Mucosa of descending colon (tissue), 3 donors: ENCODE measurements at regions not wholly inside any gene's neighbourhood (a gene's known extent, or its start where the extent isn't known, plus 50 kb on each side); places are given as distances from the start of the nearest gene placed in this dataset.

Experiments
- ATAC-seq: fragments of 200-7000 bp; cut with Tn5 transposase; one replicate; pipeline ENCODE4 v1.9.1; 2020; ENCODE audit warnings: mild to moderate bottlenecking, moderate library complexity
- DNase-seq, 3 donors: peaks; one replicate each; pipeline ENCODE4 v3.0.0-alpha.2; 2020
- H3K36me3 ChIP-seq: fragments of 200-600 bp; one replicate; pipeline ENCODE4 v1.8.0; 2021; ENCODE audit warnings: low read depth, mild to moderate bottlenecking
- H3K4me1 ChIP-seq: fragments of 200-600 bp; one replicate; pipeline ENCODE4 v1.8.0; 2021; ENCODE audit warnings: low read depth, mild to moderate bottlenecking
- H3K4me3 ChIP-seq: fragments of 200-600 bp; one replicate; pipeline ENCODE4 v1.8.0; 2021; ENCODE audit warnings: mild to moderate bottlenecking
- H3K9me3 ChIP-seq: fragments of 200-600 bp; one replicate; pipeline ENCODE4 v1.8.0; 2021; ENCODE audit warnings: mild to moderate bottlenecking
- intact Hi-C, 2 donors: fragments of 100-400 bp; cut with DNase I in 1 of 2; cut with micrococcal nuclease in 1 of 2; formaldehyde crosslinking; loops; one replicate each; pipeline versions ENCODE4 v1.11.0 to v1.11.1; 2022; cut with DNase I, micrococcal nuclease
- TF ChIP-seq, protein P1 (sequence below): fragments of 200-600 bp; IDR thresholded peaks from one replicate; pipeline ENCODE4 v1.8.0; 2022; ENCODE audit warnings: antibody characterized with exemption, mild to moderate bottlenecking
- donor health status: DM: no; HTN: no; CAD: no; lungs with moderate emphysema.
- donor health status: DM: no; HTN: no; CAD: no.
- donor health status: DM: no; HTN: yes; CAD: no.

DNA sequence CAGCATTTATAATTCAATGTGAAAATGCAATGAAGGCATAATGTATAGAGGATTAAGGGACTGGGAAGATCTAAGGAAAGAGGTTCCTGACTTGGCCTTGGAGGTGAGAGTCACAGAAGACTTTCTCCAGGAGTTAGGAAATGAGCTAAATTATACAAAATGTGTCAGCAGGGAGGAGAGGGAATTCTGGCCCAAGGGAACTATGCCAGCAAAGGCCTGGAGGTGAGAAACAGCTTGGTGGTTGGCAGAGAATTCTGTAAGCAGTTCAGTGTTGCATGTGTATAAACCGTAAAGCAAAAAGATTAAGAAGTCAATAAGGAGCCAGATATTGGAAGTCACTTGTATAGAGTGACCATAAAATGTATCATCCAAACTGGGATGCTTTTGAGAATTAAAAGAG is 142.2 kb upstream of the SESN3 start:
- Histone ChIP-seq H3K4me3 (no peak overlapping the region), H3K9me3 (no peaks in the 10 kb centered on the region), H3K4me1 (no peaks in the 10 kb centered on the region), H3K36me3 (no peaks in the 10 kb centered on the region)
- no peak for ATAC-seq
- TF ChIP-seq, protein P1, sequence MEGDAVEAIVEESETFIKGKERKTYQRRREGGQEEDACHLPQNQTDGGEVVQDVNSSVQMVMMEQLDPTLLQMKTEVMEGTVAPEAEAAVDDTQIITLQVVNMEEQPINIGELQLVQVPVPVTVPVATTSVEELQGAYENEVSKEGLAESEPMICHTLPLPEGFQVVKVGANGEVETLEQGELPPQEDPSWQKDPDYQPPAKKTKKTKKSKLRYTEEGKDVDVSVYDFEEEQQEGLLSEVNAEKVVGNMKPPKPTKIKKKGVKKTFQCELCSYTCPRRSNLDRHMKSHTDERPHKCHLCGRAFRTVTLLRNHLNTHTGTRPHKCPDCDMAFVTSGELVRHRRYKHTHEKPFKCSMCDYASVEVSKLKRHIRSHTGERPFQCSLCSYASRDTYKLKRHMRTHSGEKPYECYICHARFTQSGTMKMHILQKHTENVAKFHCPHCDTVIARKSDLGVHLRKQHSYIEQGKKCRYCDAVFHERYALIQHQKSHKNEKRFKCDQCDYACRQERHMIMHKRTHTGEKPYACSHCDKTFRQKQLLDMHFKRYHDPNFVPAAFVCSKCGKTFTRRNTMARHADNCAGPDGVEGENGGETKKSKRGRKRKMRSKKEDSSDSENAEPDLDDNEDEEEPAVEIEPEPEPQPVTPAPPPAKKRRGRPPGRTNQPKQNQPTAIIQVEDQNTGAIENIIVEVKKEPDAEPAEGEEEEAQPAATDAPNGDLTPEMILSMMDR: no peak
- no peak for DNase-seq
- intact Hi-C loops: no loop called here

DNA sequence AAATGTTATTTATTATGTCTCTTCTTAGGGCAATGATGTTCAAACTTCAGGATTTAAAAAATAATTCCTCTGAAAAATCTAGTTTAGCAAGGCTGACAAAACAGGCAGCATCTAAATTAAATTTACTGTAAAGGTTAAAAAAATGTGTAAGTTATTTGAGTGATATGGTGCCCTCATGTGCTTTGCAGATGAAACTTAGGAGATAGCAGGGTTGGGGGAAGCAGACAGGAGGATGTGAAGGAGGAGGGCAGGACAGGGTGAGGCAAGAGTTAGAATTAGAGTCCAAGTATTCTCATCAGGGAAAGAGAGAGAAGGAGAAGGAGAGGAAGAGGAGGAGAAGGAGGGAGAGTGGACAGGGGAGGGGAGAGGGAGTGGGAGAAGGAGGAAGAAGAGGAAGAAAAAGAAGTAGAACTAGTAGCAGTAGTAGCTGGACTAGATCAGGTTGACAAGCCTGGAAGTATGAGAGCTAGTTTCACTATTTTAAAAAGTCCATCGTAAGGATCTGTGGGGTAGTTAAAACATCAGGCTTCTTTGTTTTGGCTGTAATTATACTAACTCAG is 141.2 kb upstream of the SESN3 start:
- no peak for DNase-seq
- TF ChIP-seq, protein P1: no peak
- ATAC-seq: no peak
- Histone ChIP-seq H3K4me1 (no peaks in the 10 kb centered on the region), H3K4me3 (no peak overlapping the region), H3K36me3 (no peaks in the 10 kb centered on the region), H3K9me3 (no peaks in the 10 kb centered on the region)
- intact Hi-C loops: no loop called here

DNA sequence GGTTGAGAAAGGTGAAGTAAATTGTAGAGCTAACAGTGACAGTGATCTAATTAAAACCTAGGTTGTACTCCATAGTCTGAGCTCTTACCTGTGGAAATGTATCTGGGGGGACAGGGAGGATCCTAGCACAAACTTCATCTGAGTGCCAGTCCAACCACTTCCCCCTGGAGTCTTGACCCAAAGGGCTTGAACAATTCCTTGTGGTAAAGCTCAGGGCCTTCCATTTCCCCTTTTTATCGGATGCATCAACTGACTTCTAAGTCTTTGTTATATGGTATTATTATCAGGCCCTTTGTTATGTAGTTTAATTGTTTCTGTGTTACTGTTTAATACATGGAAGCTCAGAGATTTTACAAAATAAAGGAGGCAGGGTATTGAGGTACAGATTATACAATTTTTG is 140.2 kb upstream of the SESN3 start:
- no peak for DNase-seq
- intact Hi-C loops: no loop called here
- H3K9me3 ChIP-seq: no peaks in the 10 kb centered on the region
- no peak for ATAC-seq
- no peaks in the 10 kb centered on the region for H3K36me3 ChIP-seq
- H3K4me3 ChIP-seq: no peak overlapping the region
- no peaks in the 10 kb centered on the region for H3K4me1 ChIP-seq
- TF ChIP-seq, protein P1: no peak

DNA sequence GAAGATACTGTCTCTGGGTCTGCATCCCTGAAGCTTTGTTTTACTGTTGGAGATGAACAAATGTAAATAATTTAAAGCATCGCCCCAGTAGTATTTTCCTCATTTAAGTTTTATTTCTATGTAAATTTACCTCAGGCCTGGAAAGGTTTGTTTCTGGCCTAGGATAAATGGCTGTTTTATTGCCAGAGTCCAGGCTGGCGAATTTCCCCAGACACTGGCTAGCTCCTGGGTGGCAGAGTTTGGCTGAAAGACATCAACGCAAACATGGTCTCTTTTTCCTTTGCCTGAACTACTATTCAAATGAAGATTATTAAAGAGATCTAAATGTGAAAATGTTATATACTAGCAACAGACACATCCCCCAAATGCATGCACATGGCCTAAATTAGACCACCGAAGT is 136.7 kb upstream of the SESN3 start:
- no peak overlapping the region for H3K4me3 ChIP-seq
- no peak for ATAC-seq

DNA sequence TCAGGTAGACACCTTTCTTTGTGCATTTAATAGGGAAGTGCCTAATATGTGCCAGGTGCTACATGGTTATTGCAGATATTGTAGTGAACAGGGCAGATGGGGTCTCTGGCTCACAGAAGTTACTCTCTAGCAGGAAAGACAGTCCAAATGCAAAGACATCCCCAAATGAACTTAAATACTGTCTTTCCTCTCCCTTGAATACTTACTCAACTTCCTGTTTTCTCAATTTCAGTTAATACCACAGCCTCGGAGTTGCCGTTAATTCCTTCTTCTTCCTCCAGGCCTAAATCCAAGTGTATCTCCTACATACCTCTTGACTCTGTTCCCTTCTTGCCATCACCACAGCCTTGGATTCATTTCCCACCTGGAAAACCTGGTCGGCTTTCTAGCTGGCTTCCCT is 134.3 kb upstream of the SESN3 start:
- TF ChIP-seq, protein P1: no peak
- Histone ChIP-seq H3K4me1 (peaks cover 3% of the 10 kb centered on the region), H3K36me3 (no peaks in the 10 kb centered on the region), H3K4me3 (no peak overlapping the region), H3K9me3 (no peaks in the 10 kb centered on the region)
- intact Hi-C loops: no loop called here
- DNase-seq (no peak), ATAC-seq (no peak)

More for the DNA sequence above, 136.7 kb upstream of the SESN3 start:
- Histone ChIP-seq H3K9me3 (no peaks in the 10 kb centered on the region), H3K4me1 (peaks cover 3% of the 10 kb centered on the region), H3K36me3 (no peaks in the 10 kb centered on the region)
- intact Hi-C loops: no loop called here
- TF ChIP-seq, protein P1: no peak
- no peak for DNase-seq
